Loucy (cell line): ENCODE measurements at regions not wholly inside any gene's neighbourhood (a gene's known extent, or its start where the extent isn't known, plus 50 kb on each side); places are given as distances from the start of the nearest gene placed in this dataset.

Experiments
- EZH2phosphoT487 ChIP-seq: fragments of 200-600 bp; IDR thresholded peaks from 2 replicates; pipeline ENCODE4 v1.6.1; 2018; ENCODE audit warnings: antibody characterized with exemption, mild to moderate bottlenecking, moderate library complexity, borderline replicate concordance
- TF ChIP-seq, protein P1 (sequence below): fragments of 200-600 bp; sonication (generic); conservative IDR thresholded peaks from 2 replicates; pipeline ENCODE4 v1.5.1; 2014; ENCODE audit warnings: mild to moderate bottlenecking, antibody characterized with exemption, low read length

DNA sequence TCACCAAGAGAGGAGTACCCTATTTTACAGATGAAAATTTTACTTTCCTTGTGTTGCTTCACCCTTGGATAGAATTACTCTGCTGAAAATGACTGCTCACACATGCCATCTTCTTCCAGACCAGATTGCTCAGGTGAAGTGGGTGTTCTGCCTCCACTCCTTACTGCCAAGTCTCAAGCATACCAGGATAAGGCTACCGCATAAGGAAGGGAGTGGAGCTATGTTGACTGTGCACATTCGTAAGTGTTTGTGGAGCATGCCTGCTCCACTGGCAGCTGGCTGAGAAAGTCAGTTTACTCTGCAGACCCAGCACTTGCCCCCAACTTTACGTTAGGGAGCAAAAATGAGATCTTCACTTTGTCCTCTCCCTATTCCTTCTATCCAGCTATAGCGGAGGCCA is 405.0 kb upstream of the DDX18 start:
- TF ChIP-seq, protein P1, sequence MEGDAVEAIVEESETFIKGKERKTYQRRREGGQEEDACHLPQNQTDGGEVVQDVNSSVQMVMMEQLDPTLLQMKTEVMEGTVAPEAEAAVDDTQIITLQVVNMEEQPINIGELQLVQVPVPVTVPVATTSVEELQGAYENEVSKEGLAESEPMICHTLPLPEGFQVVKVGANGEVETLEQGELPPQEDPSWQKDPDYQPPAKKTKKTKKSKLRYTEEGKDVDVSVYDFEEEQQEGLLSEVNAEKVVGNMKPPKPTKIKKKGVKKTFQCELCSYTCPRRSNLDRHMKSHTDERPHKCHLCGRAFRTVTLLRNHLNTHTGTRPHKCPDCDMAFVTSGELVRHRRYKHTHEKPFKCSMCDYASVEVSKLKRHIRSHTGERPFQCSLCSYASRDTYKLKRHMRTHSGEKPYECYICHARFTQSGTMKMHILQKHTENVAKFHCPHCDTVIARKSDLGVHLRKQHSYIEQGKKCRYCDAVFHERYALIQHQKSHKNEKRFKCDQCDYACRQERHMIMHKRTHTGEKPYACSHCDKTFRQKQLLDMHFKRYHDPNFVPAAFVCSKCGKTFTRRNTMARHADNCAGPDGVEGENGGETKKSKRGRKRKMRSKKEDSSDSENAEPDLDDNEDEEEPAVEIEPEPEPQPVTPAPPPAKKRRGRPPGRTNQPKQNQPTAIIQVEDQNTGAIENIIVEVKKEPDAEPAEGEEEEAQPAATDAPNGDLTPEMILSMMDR: no peak
- no peak for TF ChIP-seq EZH2phosphoT487
